Endothelial cell of hepatic sinusoid (primary cell): ENCODE measurements at regions not wholly inside any gene's neighbourhood (a gene's known extent, or its start where the extent isn't known, plus 50 kb on each side); places are given as distances from the start of the nearest gene placed in this dataset.

ENCODE experiments used
- in situ Hi-C: cut with HindIII; loops from 2 replicates; pipeline ENCODE4 v1.10.0; 2017; ENCODE audit warnings: low sequenced_read_pairs

DNA sequence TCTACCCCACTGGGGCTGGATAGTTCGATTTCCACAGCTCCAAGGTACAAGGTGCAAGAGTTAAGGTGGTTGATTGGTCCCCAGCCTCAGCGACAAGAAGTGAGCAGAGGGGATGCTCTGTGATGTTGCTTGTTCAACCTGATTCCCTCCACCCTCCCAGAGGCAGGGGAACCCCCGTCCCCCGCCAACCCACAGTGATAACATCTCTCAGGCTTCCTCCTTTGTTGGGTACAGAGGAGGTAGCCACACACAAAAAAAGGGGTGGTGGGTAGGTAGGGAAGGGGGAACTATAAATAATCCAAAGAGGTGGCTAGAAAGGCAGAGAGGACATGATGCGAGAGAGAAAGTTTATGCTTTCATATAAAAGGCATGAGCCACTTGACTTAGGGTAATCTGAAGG lies 192.9 kb upstream of the POU3F3 start:
- in situ Hi-C loops, result no loop called here

DNA sequence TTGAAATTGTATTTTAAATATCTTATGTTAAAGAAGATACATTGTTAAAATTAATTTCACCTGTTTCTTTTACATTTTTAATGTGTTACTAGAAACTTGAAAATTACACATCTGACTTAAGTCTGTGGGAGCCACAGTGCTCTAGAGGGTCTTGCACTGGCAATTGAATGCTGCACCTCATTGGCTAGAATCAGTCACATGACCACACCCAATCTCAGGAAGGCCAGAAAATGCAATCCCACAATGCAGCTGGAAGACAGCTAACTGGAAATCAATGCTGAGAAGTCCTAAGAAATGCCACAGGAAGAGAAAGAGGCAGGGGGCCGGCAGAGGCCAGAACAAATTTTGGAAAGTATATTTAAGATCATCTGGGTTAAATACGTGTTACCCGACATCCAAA lies 189.2 kb upstream of the POU3F3 start:
- in situ Hi-C loops, result no loop called here

- in situ Hi-C loops, result no loop called here
These were observed 185.3 kb upstream of the POU3F3 start for GRCh38 chr2:104668631-104669030.

DNA sequence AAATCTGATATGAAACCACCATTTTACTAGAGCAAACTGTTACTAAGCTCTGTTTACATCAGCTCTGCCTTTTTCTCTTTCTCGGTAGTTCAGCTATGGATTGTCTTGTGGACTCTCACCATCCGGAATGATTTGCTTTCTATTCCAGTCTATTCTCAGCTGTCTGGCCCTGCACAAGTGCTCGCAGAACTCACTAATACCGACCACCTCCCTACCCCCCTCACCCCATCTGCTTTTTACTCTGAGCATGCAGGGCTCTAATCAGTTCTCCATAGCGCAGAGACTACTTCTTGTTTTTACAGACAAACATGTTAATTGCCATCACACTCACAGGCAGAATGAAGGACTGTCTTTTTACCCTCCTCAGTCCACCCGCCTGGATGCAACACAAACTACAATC lies 180.7 kb upstream of the POU3F3 start:
- in situ Hi-C loops, result no loop called here

DNA sequence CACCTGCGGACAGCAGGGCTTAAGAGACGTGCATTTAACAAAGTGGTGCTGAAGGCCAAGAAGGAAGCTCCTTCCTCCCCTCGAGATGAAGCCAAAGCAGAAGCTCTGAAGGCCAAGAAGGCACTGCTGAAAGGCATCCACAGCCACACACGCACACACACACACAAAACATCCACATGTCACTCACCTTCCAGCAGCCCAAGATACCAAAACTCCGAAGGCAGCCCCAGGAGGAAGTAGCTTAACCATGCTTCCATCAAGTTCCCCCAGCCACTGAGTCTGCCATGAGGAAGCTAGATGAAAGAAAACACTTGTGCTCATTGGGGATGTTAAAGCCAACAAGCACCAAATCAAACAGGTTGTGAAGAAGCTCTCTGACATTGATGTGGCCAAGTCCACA lies 175.7 kb upstream of the POU3F3 start:
- in situ Hi-C loops, result no loop called here

GRCh38 chr2:104685591-104685990 lies 168.3 kb upstream of the POU3F3 start:
- in situ Hi-C loops, result no loop called here

GRCh38 chr2:104687147-104687546 lies 166.8 kb upstream of the POU3F3 start:
- in situ Hi-C loops, result no loop called here

DNA sequence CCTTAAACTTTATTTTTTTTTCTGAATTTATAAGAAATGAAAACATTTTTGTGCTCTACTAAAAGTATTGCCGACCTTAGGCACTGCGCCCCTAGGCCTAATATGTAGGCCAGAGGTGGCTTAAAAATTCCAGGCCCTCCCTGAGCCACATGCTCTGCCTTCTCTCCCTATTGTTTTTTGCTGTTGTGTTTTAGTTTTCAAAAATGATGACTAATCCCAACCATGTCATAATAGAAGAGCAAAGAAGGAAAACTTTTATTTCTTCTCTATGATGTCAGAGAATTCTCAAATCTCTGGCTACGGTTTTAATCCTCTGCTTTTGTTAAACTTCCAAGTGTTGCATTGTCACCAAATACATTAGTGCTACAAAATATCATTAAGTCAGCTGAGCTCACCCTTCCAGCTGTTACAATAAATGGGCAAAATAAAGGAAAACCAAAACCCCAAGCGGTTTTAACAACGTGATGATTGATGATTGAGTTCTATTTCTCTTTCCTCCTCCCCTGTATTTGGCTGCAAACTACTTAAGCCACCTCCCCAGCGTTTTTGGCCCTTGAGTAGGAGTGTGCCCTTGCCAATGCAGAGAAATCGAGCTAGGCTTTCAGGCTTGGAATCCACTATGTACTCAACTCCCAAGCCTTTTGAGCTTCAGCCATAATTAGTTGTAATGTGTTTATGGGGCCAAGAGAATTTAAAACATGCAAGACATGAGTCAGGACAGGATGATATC lies 163.5 kb upstream of the POU3F3 start:
- in situ Hi-C loops, result no loop called here

- in situ Hi-C loops, result no loop called here
These were observed 155.6 kb upstream of the POU3F3 start for GRCh38 chr2:104698276-104698675.

DNA sequence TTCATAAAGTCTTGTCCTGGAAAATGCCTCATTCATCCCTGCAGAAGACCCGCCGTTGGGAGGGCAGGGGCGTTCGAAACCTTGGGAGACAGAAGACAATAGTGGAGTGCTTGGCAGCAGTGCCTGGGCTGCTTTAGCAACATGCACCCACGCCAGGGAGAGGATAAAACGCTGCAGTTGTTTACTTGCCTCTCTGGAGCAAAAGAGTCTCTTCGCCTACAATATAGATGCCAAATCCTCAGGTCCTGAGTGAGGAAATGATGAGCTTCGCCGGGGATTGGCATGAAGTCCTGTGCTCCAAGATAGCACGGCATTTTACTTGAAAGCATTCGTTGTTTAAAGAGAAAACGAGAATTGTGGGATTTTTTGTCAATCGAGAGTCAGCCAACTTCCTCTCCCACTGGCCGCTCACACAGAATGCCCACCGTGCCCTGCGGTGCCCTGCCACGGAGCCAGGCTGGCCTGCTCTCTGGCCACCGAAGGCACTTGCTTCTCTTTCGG lies 152.5 kb upstream of the POU3F3 start:
- in situ Hi-C loops, result no loop called here

- in situ Hi-C loops, result no loop called here
These were observed 151.7 kb upstream of the POU3F3 start for GRCh38 chr2:104702031-104702850.

DNA sequence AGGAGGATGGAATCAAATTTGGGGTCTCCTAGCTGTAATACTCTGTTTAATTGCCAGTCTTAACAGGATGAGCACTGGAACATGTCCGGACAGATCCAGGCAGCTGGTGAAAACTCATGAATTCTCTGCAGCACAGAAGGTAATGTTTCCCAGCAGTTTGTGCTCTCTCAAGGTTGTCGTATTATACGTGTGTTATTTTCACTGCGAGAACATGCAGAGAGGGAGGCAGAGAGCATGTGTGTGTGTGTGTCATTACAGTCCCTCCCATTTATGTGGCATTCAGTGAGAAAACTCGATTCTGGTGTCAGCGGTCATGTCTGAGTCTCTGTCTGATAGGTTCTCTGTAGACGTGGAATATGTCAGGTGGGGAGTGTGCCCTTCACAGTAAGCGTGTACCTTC lies 150.2 kb upstream of the POU3F3 start:
- in situ Hi-C loops, result no loop called here

DNA sequence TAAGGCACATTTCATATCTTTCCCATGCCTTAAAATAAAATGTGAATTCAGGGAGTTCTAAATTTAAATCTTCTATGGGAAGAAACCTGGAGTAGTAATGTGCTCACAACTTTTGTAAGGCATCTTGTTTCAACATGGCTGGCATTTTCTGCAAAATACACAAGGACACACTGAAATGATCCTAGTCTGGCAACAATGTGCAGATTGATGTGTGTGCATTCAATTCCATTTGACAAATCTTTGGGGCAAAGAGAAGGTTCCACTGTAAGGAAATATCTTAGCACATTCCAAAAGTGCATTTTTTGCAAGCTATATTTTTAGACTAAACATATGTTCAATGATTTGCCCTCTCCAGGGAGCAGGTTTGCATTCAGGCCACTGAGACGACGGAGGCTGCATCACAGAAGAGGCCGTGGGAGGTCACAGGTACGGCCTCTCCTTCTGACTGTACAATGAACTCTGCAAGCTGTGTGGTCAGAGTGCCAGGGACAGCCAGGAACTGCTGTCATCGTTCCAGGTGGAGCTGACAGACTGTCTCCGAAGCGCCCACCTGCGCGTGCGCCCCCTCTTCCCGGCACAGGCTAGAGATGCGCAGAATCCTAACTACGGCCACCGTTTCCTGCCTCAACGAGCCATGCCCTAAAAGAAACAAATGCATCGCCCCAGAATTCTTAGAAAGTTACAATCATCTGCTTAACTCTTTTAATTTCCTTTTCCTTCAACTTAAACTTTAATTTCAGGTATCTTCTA lies 149.2 kb upstream of the POU3F3 start:
- in situ Hi-C loops, result no loop called here

DNA sequence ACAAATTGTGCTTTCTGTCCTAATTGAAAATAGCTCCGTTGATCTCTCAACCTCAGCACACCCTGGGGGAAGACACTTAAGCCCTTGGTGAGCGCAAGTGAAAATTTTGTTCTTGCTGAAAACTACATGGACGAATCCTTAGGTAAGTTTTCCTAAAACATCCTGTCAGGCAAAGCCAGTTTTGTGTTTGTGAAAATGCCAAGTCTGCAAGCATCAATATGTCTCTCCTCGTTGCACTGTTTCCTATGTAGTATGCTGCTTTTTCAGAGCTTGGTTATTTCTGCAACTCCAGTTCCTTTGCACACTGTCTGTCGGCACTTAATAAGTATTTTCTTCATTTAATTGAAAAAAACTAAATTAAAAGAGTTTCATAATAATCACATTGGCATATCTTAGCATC lies 146.9 kb upstream of the POU3F3 start:
- in situ Hi-C loops, result no loop called here

DNA sequence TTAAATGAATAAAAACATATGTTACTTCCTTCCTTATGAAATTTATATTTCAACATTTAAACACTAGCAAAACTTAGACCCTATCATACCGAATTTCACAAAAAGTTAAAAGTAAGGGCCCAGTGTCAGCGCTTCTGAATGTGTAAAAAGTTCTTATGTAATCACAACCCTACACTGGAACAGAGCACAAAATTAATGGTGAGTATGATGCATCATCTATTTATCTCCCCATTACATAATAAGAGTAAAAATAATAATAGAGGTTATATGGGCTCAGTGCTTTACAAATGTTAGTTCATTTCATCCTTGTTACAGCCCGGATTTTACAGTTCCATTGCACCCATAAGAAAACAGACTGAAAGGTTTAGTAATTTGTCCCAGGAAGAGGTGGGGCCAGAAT lies 144.9 kb upstream of the POU3F3 start:
- in situ Hi-C loops, result no loop called here

GRCh38 chr2:104716061-104716460 lies 137.9 kb upstream of the POU3F3 start:
- in situ Hi-C loops, result no loop called here

DNA sequence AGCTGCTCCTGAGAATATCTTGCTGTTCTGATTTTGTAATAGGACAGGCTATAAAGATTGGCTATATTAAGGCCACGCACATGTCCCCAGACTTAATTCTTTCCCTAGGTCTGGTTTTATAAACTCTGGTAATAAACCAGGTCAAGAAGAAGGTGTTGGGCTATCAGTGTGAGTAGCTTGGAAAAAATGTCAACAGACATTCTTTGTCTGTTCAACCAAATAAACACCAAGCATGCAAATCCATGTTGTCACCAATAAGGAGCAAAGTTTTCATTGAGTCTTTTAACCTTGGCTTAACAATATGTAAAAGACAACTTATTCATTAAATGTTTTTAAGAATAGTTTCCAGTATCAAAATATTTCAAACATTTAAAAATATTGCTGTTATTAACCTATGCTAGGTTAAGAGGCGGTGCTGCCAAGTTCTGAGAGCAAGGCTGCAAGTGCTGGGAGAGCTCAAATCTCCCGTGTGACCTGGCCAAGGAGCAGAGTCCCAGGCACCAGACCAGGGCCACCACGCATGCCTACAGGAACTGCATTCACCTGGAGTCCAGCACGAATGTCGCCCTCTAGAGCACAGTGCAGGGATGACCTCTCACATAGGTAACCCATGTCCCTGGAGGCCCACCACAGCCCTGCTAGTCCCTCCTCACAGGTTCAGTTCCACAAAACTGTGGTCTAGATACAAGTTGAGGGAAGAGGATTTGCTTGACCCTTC lies 120.5 kb upstream of the POU3F3 start:
- in situ Hi-C loops, result no loop called here

DNA sequence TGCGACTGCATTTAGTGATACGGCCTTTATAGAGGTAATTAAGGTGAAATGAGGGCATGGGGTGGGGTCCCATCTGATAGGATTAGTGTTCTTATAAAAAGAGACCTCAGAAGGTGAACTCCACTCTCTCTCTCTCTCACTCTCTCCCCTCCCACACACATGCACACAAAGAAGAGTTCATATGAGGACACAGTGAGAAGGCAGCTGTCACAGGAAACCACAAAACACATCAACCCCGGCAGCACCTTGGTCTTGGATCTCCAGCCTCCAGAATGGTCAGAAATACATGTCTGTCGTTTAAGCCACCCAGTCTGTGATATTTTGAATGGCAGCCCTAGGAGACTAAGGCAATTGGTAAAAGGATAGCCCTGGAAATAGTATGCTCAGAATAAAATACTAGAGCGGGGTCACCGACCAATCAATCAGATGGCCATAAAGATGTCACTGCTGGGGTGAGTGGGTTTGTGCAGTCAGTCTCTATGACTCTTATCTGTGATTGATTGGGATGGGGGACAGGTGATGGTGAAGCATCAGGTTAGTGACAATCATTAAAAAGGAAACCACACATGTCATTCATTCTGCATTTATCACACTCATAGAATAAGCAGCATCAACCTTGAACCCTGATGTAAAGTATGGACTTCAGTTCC lies 118.9 kb upstream of the POU3F3 start:
- in situ Hi-C loops, result no loop called here

DNA sequence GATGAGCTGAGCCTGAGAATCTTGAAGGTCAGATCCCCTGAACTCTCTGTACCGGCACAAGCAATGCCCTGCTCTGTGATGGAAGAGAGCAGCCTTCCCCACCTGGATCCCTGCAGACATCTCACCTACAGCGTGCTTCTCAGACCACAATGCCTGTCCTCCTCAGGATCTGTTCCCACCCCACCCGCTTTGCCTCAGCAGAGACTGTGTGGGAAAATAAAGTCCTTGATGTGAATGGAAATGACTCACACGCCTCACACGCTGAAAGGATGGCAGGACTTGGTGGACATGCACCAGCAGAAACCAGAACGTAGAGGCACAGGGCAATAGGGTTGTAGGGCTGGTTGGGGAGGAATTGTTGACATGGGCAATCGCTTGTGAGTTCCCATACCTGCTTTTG lies 117.9 kb upstream of the POU3F3 start:
- in situ Hi-C loops, result no loop called here

DNA sequence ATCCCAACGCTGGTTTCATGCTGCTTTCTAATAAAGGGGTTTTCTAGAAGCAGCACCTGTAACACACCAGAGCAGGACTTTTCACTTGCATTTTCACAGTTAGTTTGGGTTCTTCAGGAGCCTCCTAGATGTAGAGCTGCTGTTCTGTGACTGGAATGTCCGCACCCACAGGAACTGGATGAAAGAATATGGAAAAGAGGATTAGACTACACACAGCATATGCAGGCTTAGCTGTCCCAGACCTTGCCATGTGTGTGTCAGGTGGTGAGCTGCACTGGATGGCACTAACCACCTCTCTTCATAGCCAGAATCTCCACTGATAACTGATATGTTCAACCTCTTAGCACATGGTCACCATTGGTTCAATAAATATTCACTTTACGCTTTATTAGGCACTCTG lies 112.1 kb upstream of the POU3F3 start:
- in situ Hi-C loops, result no loop called here
